ENCODE measurements at regions not wholly inside any gene's neighbourhood (a gene's known extent, or its start where the extent isn't known, plus 50 kb on each side); places are given as distances from the start of the nearest gene placed in this dataset.
"Not testable (repeated sequence)": the region's sequence is repeated elsewhere in the genome, so short reads cannot be mapped to it uniquely, and the experiment has no call there.

DNA sequence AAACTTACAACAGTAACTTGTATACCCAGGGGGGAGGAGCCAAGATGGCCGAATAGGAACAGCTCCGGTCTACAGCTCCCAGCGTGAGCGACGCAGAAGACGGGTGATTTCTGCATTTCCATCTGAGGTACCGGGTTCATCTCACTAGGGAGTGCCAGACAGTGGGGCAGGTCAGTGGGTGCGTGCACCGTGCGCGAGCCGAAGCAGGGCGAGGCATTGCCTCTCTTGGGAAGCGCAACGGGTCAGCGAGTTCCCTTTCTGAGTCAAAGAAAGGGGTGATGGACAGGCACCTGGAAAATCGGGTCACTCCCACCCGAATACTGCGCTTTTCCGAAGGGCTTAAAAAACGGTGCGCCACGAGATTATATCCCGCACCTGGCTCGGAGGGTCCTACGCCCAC lies 278.8 kb downstream of the FAM47B start:
- CTCF ChIA-PET; intact Hi-C loops (cut with micrococcal nuclease; ENCODE audit: unreplicated experiment); H3K4me1 ChIP-seq (ENCODE audit: insufficient read depth, low read length, poor library complexity, severe bottlenecking); H3K27ac ChIP-seq (ENCODE audit: low read depth, low read length, poor library complexity, severe bottlenecking); POLR2A ChIA-PET (ENCODE audit: low non-redundant PET); H3K36me3 ChIP-seq (ENCODE audit: insufficient read depth, low read length, poor library complexity, severe bottlenecking); DNase-seq (ENCODE audit: low spot score); H3K27me3 ChIP-seq (replicated peaks; ENCODE audit: insufficient read depth, low read depth, low read length, poor library complexity); BruUV-seq (replicated peaks); H3K9me3 ChIP-seq (ENCODE audit: low read depth, low read length, poor library complexity, severe bottlenecking); H3K4me3 ChIP-seq (ENCODE audit: low read depth, low read length, poor library complexity, severe bottlenecking): not testable (repeated sequence)

DNA sequence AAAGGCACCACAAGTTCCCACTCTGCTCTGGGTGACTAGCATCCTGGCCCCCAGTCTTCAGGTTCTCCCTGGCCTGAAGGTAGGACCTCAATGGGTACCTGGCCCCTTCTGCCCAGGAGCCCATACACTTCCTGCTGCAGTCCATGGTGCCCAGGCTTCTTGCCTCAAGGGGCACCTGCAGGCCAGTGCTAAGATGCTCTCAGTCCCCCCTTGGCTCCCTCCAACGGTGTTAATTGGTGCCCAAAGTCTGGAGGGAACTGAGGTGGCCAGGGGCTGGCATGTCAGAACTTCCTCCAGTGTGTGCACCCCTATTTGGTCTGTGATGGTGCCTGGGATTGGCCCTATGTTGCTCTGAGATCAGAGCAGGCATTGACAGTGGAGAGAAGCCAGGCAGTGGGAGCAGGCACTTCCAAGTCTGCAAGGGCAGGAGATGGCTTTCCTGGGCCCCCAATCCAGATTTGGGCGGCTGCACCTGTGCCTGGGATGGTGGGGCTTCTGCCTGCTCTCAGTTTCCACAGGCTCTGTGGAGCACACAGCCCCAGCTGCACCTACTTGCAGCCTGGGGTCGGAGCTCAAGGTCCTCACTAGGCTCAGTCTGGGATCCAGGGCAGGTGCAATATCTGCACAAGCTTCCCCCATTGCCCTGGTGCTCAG lies 301.6 kb downstream of the FAM47B start:
- H3K4me3 ChIP-seq (ENCODE audit: low read depth, low read length, poor library complexity, severe bottlenecking) = no peak overlapping the region
- H3K27ac ChIP-seq (ENCODE audit: low read depth, low read length, poor library complexity, severe bottlenecking) = no peak overlapping the region
- CTCF ChIA-PET = no interaction called here
- no peaks in the 10 kb centered on the region for H3K9me3 ChIP-seq (ENCODE audit: low read depth, low read length, poor library complexity, severe bottlenecking)
- no peaks in the 10 kb centered on the region for H3K27me3 ChIP-seq (replicated peaks; ENCODE audit: insufficient read depth, low read depth, low read length, poor library complexity)
- TF ChIP-seq EZH2 (IDR thresholded peaks at IDR 0.05; ENCODE audit: borderline replicate concordance, low read depth, low read length, poor library complexity, severe bottlenecking) = no peak
- TF ChIP-seq, protein P1, sequence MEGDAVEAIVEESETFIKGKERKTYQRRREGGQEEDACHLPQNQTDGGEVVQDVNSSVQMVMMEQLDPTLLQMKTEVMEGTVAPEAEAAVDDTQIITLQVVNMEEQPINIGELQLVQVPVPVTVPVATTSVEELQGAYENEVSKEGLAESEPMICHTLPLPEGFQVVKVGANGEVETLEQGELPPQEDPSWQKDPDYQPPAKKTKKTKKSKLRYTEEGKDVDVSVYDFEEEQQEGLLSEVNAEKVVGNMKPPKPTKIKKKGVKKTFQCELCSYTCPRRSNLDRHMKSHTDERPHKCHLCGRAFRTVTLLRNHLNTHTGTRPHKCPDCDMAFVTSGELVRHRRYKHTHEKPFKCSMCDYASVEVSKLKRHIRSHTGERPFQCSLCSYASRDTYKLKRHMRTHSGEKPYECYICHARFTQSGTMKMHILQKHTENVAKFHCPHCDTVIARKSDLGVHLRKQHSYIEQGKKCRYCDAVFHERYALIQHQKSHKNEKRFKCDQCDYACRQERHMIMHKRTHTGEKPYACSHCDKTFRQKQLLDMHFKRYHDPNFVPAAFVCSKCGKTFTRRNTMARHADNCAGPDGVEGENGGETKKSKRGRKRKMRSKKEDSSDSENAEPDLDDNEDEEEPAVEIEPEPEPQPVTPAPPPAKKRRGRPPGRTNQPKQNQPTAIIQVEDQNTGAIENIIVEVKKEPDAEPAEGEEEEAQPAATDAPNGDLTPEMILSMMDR (conservative IDR thresholded peaks at IDR 0.05; ENCODE audit: low read depth, low read length) = no peak
- no peak for DNase-seq (ENCODE audit: low spot score)
- intact Hi-C loops (cut with micrococcal nuclease; ENCODE audit: unreplicated experiment) = no loop called here
- no TSS peak for BruUV-seq (replicated peaks)
- no peaks in the 10 kb centered on the region for H3K4me1 ChIP-seq (ENCODE audit: insufficient read depth, low read length, poor library complexity, severe bottlenecking)
- POLR2A ChIA-PET (ENCODE audit: low non-redundant PET) = no interaction called here
- no peaks in the 10 kb centered on the region for H3K36me3 ChIP-seq (ENCODE audit: insufficient read depth, low read length, poor library complexity, severe bottlenecking)

DNA sequence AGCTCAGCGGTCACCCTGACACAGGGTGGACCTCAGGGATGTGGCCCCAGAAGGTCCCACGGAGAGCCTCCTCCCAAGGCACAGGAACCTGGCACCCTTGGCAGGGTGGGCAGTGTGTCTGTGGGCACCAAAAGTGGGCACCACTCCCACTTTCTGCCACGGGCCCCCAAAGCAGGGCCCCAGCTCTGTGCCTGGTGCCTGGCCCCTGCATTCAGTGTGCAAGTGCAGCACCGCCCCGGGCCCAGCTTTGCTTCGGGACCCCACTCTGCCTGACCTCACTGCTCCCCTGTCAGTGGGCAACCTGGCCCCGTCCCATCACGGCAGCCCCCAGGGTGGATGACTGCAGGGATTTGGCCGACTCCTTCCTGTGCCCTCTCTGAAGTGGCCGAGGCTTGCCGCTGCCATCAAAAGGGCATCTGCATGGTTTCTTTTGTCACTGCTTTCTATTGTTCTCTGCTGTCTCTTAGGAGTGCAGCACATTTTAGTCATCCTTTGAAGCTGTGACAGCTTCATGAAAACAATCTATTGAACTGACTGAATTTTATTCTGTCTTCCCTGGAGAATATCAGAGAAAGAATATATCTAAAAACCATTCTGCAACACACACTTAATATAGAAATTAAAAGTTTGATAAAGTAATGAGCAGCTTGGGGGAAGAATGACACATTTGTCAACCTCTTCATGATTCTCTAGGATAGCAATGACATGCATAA lies 302.4 kb downstream of the FAM47B start:
- TF ChIP-seq EZH2 (IDR thresholded peaks at IDR 0.05; ENCODE audit: borderline replicate concordance, low read depth, low read length, poor library complexity, severe bottlenecking) = no peak
- TF ChIP-seq, protein P1 (conservative IDR thresholded peaks at IDR 0.05; ENCODE audit: low read depth, low read length) = no peak

DNA sequence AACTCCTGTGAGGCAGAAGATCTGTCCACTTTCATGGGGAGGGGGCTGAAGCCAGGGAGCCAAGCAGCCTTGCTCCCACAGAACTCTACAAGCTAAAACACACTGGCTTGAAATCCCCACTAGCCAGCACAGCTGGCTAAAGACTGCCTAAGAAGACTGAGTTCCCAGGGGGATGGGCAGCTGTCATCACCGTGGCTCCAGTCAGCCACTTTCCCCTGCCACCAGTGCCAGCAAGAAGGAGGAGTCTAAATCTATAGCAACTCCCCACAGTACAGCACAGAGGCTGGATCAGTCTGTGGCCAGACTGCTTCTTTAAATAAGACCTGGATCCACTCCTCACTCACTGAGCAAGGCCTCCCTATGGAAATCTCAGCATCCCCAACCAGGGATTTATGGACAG lies 308.6 kb downstream of the FAM47B start:
- TF ChIP-seq, protein P1 (conservative IDR thresholded peaks at IDR 0.05; ENCODE audit: low read depth, low read length) = no peak
- BruUV-seq (replicated peaks) = no TSS peak
- Histone ChIP-seq H3K27ac (ENCODE audit: low read depth, low read length, poor library complexity, severe bottlenecking) (no peak overlapping the region), H3K9me3 (ENCODE audit: low read depth, low read length, poor library complexity, severe bottlenecking) (no peaks in the 10 kb centered on the region), H3K27me3 (replicated peaks; ENCODE audit: insufficient read depth, low read depth, low read length, poor library complexity) (no peaks in the 10 kb centered on the region), H3K4me1 (ENCODE audit: insufficient read depth, low read length, poor library complexity, severe bottlenecking) (no peaks in the 10 kb centered on the region), H3K36me3 (ENCODE audit: insufficient read depth, low read length, poor library complexity, severe bottlenecking) (no peaks in the 10 kb centered on the region), H3K4me3 (ENCODE audit: low read depth, low read length, poor library complexity, severe bottlenecking) (no peak overlapping the region)
- ChIA-PET CTCF (no interaction called here), POLR2A (ENCODE audit: low non-redundant PET) (no interaction called here)
- DNase-seq (ENCODE audit: low spot score) = no peak
- intact Hi-C loops (cut with micrococcal nuclease; ENCODE audit: unreplicated experiment) = no loop called here

More for the DNA sequence above, 302.4 kb downstream of the FAM47B start:
- BruUV-seq (replicated peaks) = no TSS peak
- intact Hi-C loops (cut with micrococcal nuclease; ENCODE audit: unreplicated experiment) = no loop called here
- DNase-seq (ENCODE audit: low spot score) = no peak
- H3K36me3 ChIP-seq (ENCODE audit: insufficient read depth, low read length, poor library complexity, severe bottlenecking) = no peaks in the 10 kb centered on the region
- no peaks in the 10 kb centered on the region for H3K27me3 ChIP-seq (replicated peaks; ENCODE audit: insufficient read depth, low read depth, low read length, poor library complexity)
- no peak overlapping the region for H3K27ac ChIP-seq (ENCODE audit: low read depth, low read length, poor library complexity, severe bottlenecking)
- no peaks in the 10 kb centered on the region for H3K4me1 ChIP-seq (ENCODE audit: insufficient read depth, low read length, poor library complexity, severe bottlenecking)
- H3K9me3 ChIP-seq (ENCODE audit: low read depth, low read length, poor library complexity, severe bottlenecking) = no peaks in the 10 kb centered on the region
- ChIA-PET POLR2A (ENCODE audit: low non-redundant PET) (no interaction called here), CTCF (no interaction called here)
- no peak overlapping the region for H3K4me3 ChIP-seq (ENCODE audit: low read depth, low read length, poor library complexity, severe bottlenecking)
